Panc1 (cell line): ENCODE measurements at regions not wholly inside any gene's neighbourhood (a gene's known extent, or its start where the extent isn't known, plus 50 kb on each side); places are given as distances from the start of the nearest gene placed in this dataset.

Experiments used
- CTCF ChIP-seq: fragments of 450-650 bp; IDR thresholded peaks from 2 replicates; pipeline ENCODE4 v1.5.1; 2017; ENCODE audit warnings: mild to moderate bottlenecking
- POLR2AphosphoS5 ChIP-seq: IDR thresholded peaks from 2 replicates; pipeline ENCODE4 v1.6.1; 2012; ENCODE audit warnings: mild to moderate bottlenecking, low read depth, low read length, moderate library complexity
- REST ChIP-seq, 2 experiments: IDR thresholded peaks; 2 replicates each; pipeline ENCODE4 v1.6.1; 2011 to 2012; ENCODE audit warnings: low read depth in 2 of 2, control low read depth in 1 of 2, low read length in 1 of 2, mild to moderate bottlenecking in 1 of 2, moderate library complexity in 1 of 2; ENCODE audit not compliant: insufficient read depth in 1 of 2
- SIN3A ChIP-seq: IDR thresholded peaks from 2 replicates; pipeline ENCODE4 v1.6.1; 2012; ENCODE audit warnings: low read depth, mild to moderate bottlenecking, low read length, moderate library complexity, borderline replicate concordance; ENCODE audit not compliant: insufficient read depth

- no peak for TF ChIP-seq POLR2AphosphoS5
- no peak for TF ChIP-seq CTCF
- no peak for TF ChIP-seq REST (IDR thresholded peaks at IDR 0.05; ENCODE audit: insufficient read depth in 1 of 2, low read depth in 2 of 2, low read length in 1 of 2)
- no peak for TF ChIP-seq SIN3A
Observed at GRCh38 chr20:12095180-12095920, 177.7 kb downstream of the BTBD3 start.
